PC-3 (cell line): ENCODE measurements at regions not wholly inside any gene's neighbourhood (a gene's known extent, or its start where the extent isn't known, plus 50 kb on each side); places are given as distances from the start of the nearest gene placed in this dataset.
A peak's percentile ranks its signal among the peaks of the same experiment; 100 is the strongest.

Experiments used
- ATAC-seq: fragments of 200-7000 bp; cut with Tn5 transposase; 2 replicates; pipeline ENCODE4 v1.9.1; 2020; ENCODE audit warnings: mild to moderate bottlenecking, moderate library complexity
- BruUV-seq: library from RNA; stranded (reverse); fragments of 400-500 nt; replicated peaks from 2 replicates; lab custom pipeline; 2021; lab: Mats Ljungman, UMichigan
- CTCF ChIA-PET: fragments of 300-600 bp; sonication (Branson Sonifier 250); formaldehyde crosslinking; loops from one replicate; lab custom pipeline; 2022; ENCODE audit warnings: antibody characterized with exemption; lab: Charles Lee
- POLR2A ChIA-PET: fragments of 300-600 bp; sonication (Branson Sonifier 250); formaldehyde crosslinking; loops from one replicate; lab custom pipeline; 2022; ENCODE audit warnings: antibody characterized with exemption; ENCODE audit not compliant: unreplicated experiment; lab: Charles Lee
- DNase-seq: peaks from one replicate; pipeline ENCODE4 v3.0.0-alpha.2; 2015
- H2AFZ ChIP-seq: fragments of 300-600 bp; sonication (generic); 2 replicates; pipeline ENCODE4 v1.6.0; 2016; ENCODE audit warnings: antibody characterized with exemption, low read length
- H3F3A ChIP-seq: fragments of 300-600 bp; sonication (generic); one replicate; pipeline ENCODE4 v1.6.0; 2017; ENCODE audit warnings: antibody characterized with exemption, low read length, control low read depth, mild to moderate bottlenecking; ENCODE audit not compliant: unreplicated experiment
- H3K27ac ChIP-seq: fragments of 300-600 bp; sonication (generic); 2 replicates; pipeline ENCODE4 v1.5.1; 2016; ENCODE audit warnings: mild to moderate bottlenecking, low read length
- H3K27me3 ChIP-seq: fragments of 300-600 bp; sonication (generic); 2 replicates; pipeline ENCODE4 v1.6.1; 2016; ENCODE audit warnings: low read length, mixed read lengths
- H3K36me3 ChIP-seq: fragments of 300-600 bp; sonication (generic); 2 replicates; pipeline ENCODE4 v1.6.1; 2016; ENCODE audit warnings: low read depth, mixed run types, low read length, mixed read lengths
- H3K4me1 ChIP-seq: fragments of 300-600 bp; sonication (generic); 2 replicates; pipeline ENCODE4 v1.5.1; 2016; ENCODE audit warnings: low read length; ENCODE audit not compliant: insufficient read depth
- H3K4me2 ChIP-seq: fragments of 300-600 bp; sonication (generic); 2 replicates; pipeline ENCODE4 v1.6.0; 2016; ENCODE audit warnings: low read length
- H3K4me3 ChIP-seq: fragments of 300-600 bp; sonication (generic); 2 replicates; pipeline ENCODE4 v1.5.1; 2016; ENCODE audit warnings: mild to moderate bottlenecking, low read length, mixed read lengths
- H3K79me2 ChIP-seq: fragments of 300-600 bp; sonication (generic); 2 replicates; pipeline ENCODE4 v1.6.1; 2017; ENCODE audit warnings: low read length, mixed read lengths
- H3K9ac ChIP-seq: fragments of 300-600 bp; sonication (generic); 2 replicates; pipeline ENCODE4 v1.6.0; 2016; ENCODE audit warnings: mild to moderate bottlenecking, low read length
- H3K9me2 ChIP-seq: fragments of 300-600 bp; sonication (generic); replicated peaks from 2 replicates; pipeline ENCODE4 v1.6.1; 2016; ENCODE audit warnings: mixed run types, low read length, mixed read lengths
- H3K9me3 ChIP-seq: fragments of 300-600 bp; sonication (generic); 2 replicates; pipeline ENCODE4 v1.6.1; 2016; ENCODE audit warnings: low read length, mixed read lengths
- H4K20me1 ChIP-seq: fragments of 300-600 bp; sonication (generic); 2 replicates; pipeline ENCODE4 v1.6.1; 2016; ENCODE audit warnings: low read length, mixed read lengths
- CTCF ChIP-seq: fragments of 300-600 bp; sonication (generic); conservative IDR thresholded peaks from 2 replicates; pipeline ENCODE4 v1.5.1; 2017; ENCODE audit warnings: antibody characterized with exemption, low read depth, mild to moderate bottlenecking, low read length
- EZH2 ChIP-seq: fragments of 300-600 bp; sonication (generic); IDR thresholded peaks from one replicate; pipeline ENCODE4 v1.6.1; 2017; ENCODE audit warnings: antibody characterized with exemption, mild to moderate bottlenecking, low read length; ENCODE audit not compliant: unreplicated experiment
- EZH2phosphoT487 ChIP-seq: fragments of 300-600 bp; sonication (generic); IDR thresholded peaks from 2 replicates; pipeline ENCODE4 v1.6.1; 2018; ENCODE audit warnings: mild to moderate bottlenecking, antibody characterized with exemption, low read length, borderline replicate concordance
- intact Hi-C: fragments of 100-400 bp; cut with micrococcal nuclease; formaldehyde crosslinking; loops from 2 replicates; pipeline ENCODE4 v1.9.0; 2023

- BruUV-seq, result no TSS peak
- Histone ChIP-seq H3K4me2 (no peak overlapping the region), H3K4me3 (no peak overlapping the region), H2AFZ (no peak overlapping the region), H3K9me3 (no peaks in the 10 kb centered on the region), H4K20me1 (no peaks in the 10 kb centered on the region), H3K9me2 (no peaks in the 10 kb centered on the region), H3K27ac (no peak overlapping the region), H3F3A (no peaks in the 10 kb centered on the region), H3K9ac (no peak overlapping the region), H3K79me2 (no peaks in the 10 kb centered on the region), H3K27me3 (0 out of 2 replicates have a peak, but pooled peaks cover 3% of the 10 kb centered on the region), H3K4me1 (no peaks in the 10 kb centered on the region), H3K36me3 (no peaks in the 10 kb centered on the region)
- ATAC-seq (peak; percentile 37), DNase-seq (peak; percentile 60)
- ChIA-PET POLR2A (no interaction called here), CTCF (interaction anchor here (0.6 to 1.0 kb wide), 3 partner anchors 57 to 144 kb away, joined by 5 to 6 read pairs (median 5); no protein-coding TSS in a partner anchor)
- intact Hi-C loops, result no loop called here
- TF ChIP-seq CTCF (peak; percentile 75), EZH2phosphoT487 (no peak), EZH2 (no peak)
These were observed 54.0 kb upstream of the ABHD2 start for GRCh38 chr15:89034305-89034704.

- DNase-seq, result peak; percentile 22
- no TSS peak for BruUV-seq
- Histone ChIP-seq H4K20me1 (no peaks in the 10 kb centered on the region), H3K27me3 (0 out of 2 replicates have a peak, but pooled peaks cover 3% of the 10 kb centered on the region), H3K4me1 (no peaks in the 10 kb centered on the region), H3K4me2 (no peak overlapping the region), H3K36me3 (no peaks in the 10 kb centered on the region), H3K4me3 (no peak overlapping the region), H3K9ac (no peak overlapping the region), H2AFZ (no peak overlapping the region), H3K27ac (no peak overlapping the region), H3K9me2 (no peaks in the 10 kb centered on the region), H3F3A (no peaks in the 10 kb centered on the region), H3K9me3 (no peaks in the 10 kb centered on the region), H3K79me2 (no peaks in the 10 kb centered on the region)
- no peak for TF ChIP-seq CTCF
- TF ChIP-seq EZH2, result no peak
- TF ChIP-seq EZH2phosphoT487, result no peak
- ATAC-seq, result no peak
- POLR2A ChIA-PET, result no interaction called here
- CTCF ChIA-PET, result interaction anchor here (0.7 kb wide), 1 partner anchor 141 kb away, joined by 4 read pairs; no protein-coding TSS in a partner anchor
- intact Hi-C loops, result no loop called here
These were observed 53.1 kb upstream of the ABHD2 start for GRCh38 chr15:89035150-89035549.

GRCh38 chr15:89035658-89036057 lies 52.6 kb upstream of the ABHD2 start:
- POLR2A ChIA-PET, result no interaction called here
- no peaks in the 10 kb centered on the region for H3K9me2 ChIP-seq
- CTCF ChIA-PET, result interaction anchor here (0.7 kb wide), 1 partner anchor 142 kb away, joined by 4 read pairs; no protein-coding TSS in a partner anchor
- H2AFZ ChIP-seq, result no peak overlapping the region
- H3K9me3 ChIP-seq, result no peaks in the 10 kb centered on the region
- H3K79me2 ChIP-seq, result no peaks in the 10 kb centered on the region
- intact Hi-C loops, result no loop called here
- H3K4me2 ChIP-seq, result no peak overlapping the region
- no peak for DNase-seq
- no peak overlapping the region for H3K27ac ChIP-seq
- BruUV-seq, result no TSS peak
- H3F3A ChIP-seq, result no peaks in the 10 kb centered on the region
- TF ChIP-seq CTCF, result no peak
- no peak for TF ChIP-seq EZH2
- TF ChIP-seq EZH2phosphoT487, result no peak
- no peak for ATAC-seq
- no peak overlapping the region for H3K9ac ChIP-seq
- no peak overlapping the region for H3K4me3 ChIP-seq
- 0 out of 2 replicates have a peak, but pooled peaks cover 3% of the 10 kb centered on the region for H3K27me3 ChIP-seq
- no peaks in the 10 kb centered on the region for H3K36me3 ChIP-seq
- H4K20me1 ChIP-seq, result no peaks in the 10 kb centered on the region
- no peaks in the 10 kb centered on the region for H3K4me1 ChIP-seq
